GM21786 (cell line): ENCODE measurements at regions not wholly inside any gene's neighbourhood (a gene's known extent, or its start where the extent isn't known, plus 50 kb on each side); places are given as distances from the start of the nearest gene placed in this dataset.
"Not testable (repeated sequence)": the region's sequence is repeated elsewhere in the genome, so short reads cannot be mapped to it uniquely, and the experiment has no call there.

Experiments
- ATAC-seq: cut with Tn5 transposase; IDR thresholded peaks from one replicate; pipeline ENCODE4 v1.9.1; 2021; ENCODE audit not compliant: unreplicated experiment

- no peak for ATAC-seq
Measured at GRCh38 chr7:120131096-120131839, 141.7 kb upstream of the KCND2 start.

GRCh38 chr7:120138497-120138896 lies 134.5 kb upstream of the KCND2 start:
- ATAC-seq = no peak

DNA sequence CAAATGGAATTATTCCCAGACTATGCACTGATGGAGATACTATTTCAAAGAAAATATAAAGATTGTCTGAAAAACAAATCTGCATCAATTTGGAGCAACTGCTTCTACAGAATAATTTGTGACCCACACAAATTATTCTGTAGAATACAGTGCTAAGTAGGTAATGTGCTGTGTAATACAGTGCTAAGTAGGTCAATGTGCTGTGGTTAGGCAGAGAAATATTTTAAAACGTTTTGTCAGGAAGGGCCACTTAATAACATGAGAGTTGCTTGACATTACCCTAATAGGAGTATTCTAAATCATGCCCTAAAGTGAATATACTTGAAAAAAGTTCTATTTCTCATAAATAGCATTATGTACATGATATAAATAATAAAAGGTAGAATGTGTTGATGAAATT lies 116.5 kb upstream of the KCND2 start:
- no peak for ATAC-seq

GRCh38 chr7:120160166-120160565 lies 112.8 kb upstream of the KCND2 start:
- no peak for ATAC-seq

- ATAC-seq = no peak
Measured at GRCh38 chr7:120163449-120163848, 109.5 kb upstream of the KCND2 start.

DNA sequence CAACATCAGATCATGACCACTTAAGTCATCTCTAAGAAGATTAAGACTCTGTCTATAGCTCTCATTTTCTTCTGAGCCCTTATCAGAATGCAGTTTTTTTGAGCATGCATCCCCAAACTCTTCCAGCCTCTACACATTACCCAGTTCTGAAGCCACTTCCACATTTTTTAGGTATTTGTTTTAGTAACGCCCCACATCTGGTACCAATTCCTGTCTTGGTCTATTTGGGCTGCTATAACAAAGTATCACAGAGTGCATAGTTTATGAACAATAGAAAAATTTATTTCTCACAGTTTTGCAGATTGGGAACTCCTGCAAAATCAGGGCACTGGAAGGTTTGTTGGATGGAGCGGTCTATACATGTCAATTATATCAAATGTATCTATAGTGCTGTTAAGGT lies 107.7 kb upstream of the KCND2 start:
- no peak for ATAC-seq

- no peak for ATAC-seq
Measured at GRCh38 chr7:120168066-120168465, 104.9 kb upstream of the KCND2 start.

- ATAC-seq = no peak
Measured at GRCh38 chr7:120169996-120170783, 102.8 kb upstream of the KCND2 start.

DNA sequence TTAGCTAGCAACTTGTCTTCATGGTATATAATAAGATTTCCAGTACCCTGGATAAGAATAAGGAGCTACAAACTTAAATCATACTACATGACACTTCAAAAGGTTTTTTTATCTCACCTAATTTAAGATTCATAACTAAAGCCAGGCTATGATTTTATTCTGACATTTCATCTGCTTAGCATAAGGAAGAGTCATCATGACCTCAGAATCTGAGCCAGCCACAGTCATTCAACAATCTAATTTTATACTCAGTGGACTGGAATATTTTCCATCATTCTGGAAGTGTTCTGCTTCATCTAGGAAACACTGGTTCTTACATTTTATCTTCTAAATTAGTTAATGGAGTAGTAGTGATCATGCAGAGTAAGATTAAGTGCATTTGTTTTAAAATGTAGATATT lies 102.1 kb upstream of the KCND2 start:
- no peak for ATAC-seq

DNA sequence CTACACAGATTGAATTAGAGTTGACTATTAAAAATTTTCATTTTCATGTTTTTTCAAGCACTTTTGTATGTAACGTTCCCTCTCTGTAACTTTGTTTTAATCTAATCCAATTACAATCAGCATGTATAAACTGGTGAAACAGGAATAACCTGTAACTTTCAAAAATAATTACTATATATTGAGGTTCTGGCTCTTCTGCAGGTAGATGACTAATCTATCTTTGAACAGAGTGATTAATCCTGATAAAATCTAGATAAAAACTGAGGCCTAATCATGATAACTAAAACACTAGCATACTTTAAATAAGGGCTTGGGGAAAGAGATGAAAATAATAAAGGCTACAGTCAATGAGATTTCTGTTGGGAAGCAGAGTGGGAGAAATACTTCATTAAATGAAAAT lies 101.6 kb upstream of the KCND2 start:
- no peak for ATAC-seq

DNA sequence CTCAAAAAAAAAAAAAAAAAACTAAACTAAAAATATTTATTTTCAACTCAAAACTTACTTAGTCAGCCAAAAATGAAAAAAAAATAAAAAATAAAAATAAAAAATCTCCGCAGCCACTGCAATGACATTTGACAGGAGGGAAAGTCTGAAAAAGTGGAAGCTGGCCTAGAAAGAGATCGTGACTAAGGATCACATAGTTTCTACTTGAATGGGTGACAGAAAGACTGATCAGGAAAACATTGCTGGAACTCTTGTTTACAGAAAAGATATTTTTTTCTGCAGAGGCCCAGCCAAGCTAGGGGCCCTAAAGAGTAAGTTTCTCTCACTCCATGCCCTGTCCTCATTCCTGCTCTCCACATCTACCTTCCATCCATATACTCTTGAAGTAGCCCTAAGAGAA lies 92.8 kb upstream of the KCND2 start:
- ATAC-seq = no peak

- ATAC-seq = no peak
Measured at GRCh38 chr7:120181499-120181898, 91.5 kb upstream of the KCND2 start.

DNA sequence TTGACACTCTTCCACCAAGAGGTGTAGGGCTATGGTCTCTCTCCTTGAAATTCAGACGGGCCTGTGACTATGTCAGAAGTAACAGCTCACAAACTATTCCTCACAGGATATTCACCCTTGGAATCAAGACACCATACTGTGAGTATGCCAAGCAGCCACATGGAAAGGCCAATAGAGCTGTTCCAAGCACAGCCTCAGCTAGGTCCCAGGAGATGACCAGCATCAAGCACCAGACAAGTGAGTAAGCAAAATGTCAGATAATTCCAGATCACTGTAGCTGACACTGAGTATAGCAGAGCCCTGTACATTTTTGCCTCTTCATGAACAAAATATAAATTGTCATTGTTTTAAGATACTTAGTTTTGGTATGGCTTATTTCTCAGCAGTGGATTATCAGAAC lies 88.1 kb upstream of the KCND2 start:
- no peak for ATAC-seq

DNA sequence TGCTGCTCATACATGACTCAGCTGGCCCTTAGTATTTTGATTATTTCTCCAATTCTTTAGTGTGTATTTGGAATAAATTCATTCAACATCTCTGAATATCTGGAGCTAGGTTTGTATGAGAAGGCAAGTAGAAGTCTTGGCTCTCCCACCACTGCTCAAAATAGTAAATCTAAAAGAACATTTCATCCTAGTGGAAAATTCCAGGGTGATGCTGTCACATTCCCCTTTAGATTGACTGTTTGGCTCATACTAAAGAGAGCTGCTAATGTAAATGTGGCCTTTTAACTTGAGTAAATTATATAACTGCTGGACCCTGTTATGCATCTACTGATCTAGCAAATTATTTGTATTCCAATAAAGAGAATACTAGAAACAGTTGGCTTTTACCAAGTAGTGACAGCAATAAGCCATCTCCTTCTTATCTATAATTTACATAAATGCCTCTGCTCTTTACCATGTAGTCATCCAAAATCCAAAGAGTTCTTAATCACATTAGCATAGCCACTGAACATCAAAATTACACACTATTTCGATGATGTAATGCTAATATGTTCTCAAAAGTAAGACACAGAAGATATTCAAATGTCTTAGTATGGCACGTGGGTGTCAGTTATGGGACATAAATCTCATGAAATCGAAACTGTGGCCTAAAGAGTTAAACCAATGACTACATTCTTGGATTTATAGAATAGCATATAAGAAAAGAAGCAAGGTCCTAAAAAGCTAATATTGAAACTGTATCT lies 86.9 kb upstream of the KCND2 start:
- ATAC-seq = no peak

DNA sequence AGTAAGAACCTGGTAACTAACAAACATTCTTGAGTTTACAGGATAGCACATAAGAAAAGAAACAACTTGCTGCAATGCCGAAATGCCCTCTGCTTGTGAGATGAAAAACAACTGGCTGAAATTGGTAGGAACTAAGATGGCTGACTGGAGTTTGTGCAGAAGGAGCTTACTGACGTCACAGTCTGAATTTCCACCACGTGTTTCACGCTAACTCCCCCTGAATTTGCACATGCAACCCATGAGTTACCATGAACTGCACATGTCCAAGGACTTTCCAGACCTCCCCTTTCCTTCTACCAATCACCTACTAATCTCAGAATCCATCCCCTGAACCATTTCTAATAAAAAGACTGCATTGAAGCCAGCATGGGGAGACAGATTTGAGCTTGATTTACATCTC lies 86.3 kb upstream of the KCND2 start:
- no peak for ATAC-seq

DNA sequence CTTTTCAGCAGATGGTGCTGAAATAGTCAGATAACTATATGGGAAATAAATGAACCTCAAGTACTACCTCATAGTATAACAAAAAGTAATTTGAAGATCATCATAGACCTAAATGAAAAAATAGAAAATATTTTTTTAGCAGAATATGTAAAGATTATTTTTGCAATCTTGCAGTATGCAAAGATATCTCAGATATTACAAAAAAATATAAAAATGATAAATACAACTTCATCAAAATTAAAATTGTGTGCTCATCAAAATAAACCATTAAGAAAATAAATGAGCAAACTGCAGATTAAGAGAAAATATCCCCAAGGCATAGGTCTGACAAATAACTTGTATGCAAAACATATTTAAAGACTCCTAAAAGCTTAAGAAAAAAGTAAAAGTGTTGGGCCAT lies 83.4 kb upstream of the KCND2 start:
- ATAC-seq = no peak

DNA sequence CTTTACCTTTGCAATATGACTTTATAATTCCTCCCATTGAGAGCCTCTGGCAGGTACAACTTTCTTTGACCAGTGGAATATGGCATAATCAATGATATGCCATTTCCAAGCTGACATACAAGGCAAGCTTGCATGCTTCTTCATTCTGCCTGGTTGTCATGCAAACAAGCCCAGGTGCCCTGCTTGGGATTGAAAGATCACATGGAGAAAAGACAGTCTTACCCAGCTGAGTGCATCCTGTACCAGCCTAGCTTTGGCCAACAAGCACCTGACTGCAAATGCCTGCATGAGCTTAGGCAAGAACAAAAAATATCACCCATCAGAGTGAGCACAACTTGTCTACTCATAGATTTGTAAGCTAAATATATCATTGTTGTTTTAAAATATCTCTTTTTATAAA lies 82.9 kb upstream of the KCND2 start:
- ATAC-seq = no peak

- no peak for ATAC-seq
Measured at GRCh38 chr7:120190566-120190965, 82.4 kb upstream of the KCND2 start.

- ATAC-seq = not testable (repeated sequence)
Measured at GRCh38 chr7:120191423-120191822, 81.6 kb upstream of the KCND2 start.

GRCh38 chr7:120201290-120201689 lies 71.7 kb upstream of the KCND2 start:
- ATAC-seq = no peak

DNA sequence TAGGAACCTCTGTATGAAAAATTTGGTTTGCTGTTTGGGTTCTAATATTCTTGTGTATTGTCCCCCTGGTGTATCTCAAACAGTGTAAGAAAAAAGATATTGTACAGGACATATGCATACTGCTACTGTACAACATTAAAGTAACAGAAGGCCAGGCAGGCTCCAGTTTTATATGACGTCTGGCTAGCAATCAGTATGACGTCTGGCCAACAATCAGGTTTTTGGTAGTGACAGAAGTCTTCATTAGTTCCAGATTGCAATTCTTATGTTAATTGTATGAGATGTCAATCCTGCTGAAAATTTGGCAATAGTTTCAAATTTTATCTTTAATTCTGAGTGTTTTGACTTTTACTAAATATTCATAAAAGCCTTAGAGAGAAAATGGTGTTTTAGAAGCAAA lies 67.9 kb upstream of the KCND2 start:
- ATAC-seq = no peak

- no peak for ATAC-seq
Measured at GRCh38 chr7:120207037-120207436, 65.9 kb upstream of the KCND2 start.
